Colonic mucosa (tissue), 4 donors: ENCODE measurements at regions not wholly inside any gene's neighbourhood (a gene's known extent, or its start where the extent isn't known, plus 50 kb on each side); places are given as distances from the start of the nearest gene placed in this dataset.

Experiments used
- DNase-seq: peaks from one replicate; pipeline ENCODE4 v3.0.0-alpha.2; 2020
- H3K27ac ChIP-seq: fragments of 200-600 bp; one replicate; pipeline ENCODE4 v1.8.0; 2021
- H3K27me3 ChIP-seq: fragments of 200-600 bp; one replicate; pipeline ENCODE4 v1.8.0; 2021
- H3K36me3 ChIP-seq: fragments of 200-600 bp; one replicate; pipeline ENCODE4 v1.8.0; 2021
- H3K4me1 ChIP-seq: fragments of 200-600 bp; one replicate; pipeline ENCODE4 v1.8.0; 2021; ENCODE audit warnings: mild to moderate bottlenecking
- H3K4me3 ChIP-seq: fragments of 200-600 bp; one replicate; pipeline ENCODE4 v1.8.0; 2021
- H3K9ac ChIP-seq, 2 donors: one replicate each; pipeline ENCODE4 v1.7.0; 2013; ENCODE audit warnings: control low read depth in 2 of 2, low read depth in 2 of 2, low read length in 2 of 2
- H3K9me3 ChIP-seq: fragments of 200-600 bp; one replicate; pipeline ENCODE4 v1.8.0; 2021
- CTCF ChIP-seq: fragments of 200-600 bp; IDR thresholded peaks from one replicate; pipeline ENCODE4 v1.8.0; 2022; ENCODE audit warnings: antibody characterized with exemption, mild to moderate bottlenecking
- intact Hi-C: fragments of 100-400 bp; cut with DNase I; formaldehyde crosslinking; loops from one replicate; pipeline ENCODE4 v1.14.1; 2022
- donor health status: healthy.
- donor health status: DM: no; HTN: no; CAD: no.
- donor health status: DM: no; HTN: no; CAD: no.

GRCh38 chr2:75268112-75268511, 68.8 kb upstream of the TACR1 start:
- TF ChIP-seq CTCF, result no peak
- H3K9me3 ChIP-seq, result no peaks in the 10 kb centered on the region
- no peak overlapping the region for H3K4me3 ChIP-seq
- DNase-seq, result no peak
- H3K27me3 ChIP-seq, result no peaks in the 10 kb centered on the region
- no peak overlapping the region for H3K27ac ChIP-seq
- H3K36me3 ChIP-seq, result no peaks in the 10 kb centered on the region
- intact Hi-C loops, result no loop called here
- H3K4me1 ChIP-seq, result no peaks in the 10 kb centered on the region
- H3K9ac ChIP-seq, result no peak overlapping the region

- H3K4me3 ChIP-seq, result no peak overlapping the region
- intact Hi-C loops, result no loop called here
- H3K27me3 ChIP-seq, result no peaks in the 10 kb centered on the region
- no peaks in the 10 kb centered on the region for H3K4me1 ChIP-seq
- H3K9ac ChIP-seq, result no peak overlapping the region
- no peaks in the 10 kb centered on the region for H3K36me3 ChIP-seq
- no peak for TF ChIP-seq CTCF
- no peak overlapping the region for H3K27ac ChIP-seq
- H3K9me3 ChIP-seq, result no peaks in the 10 kb centered on the region
- DNase-seq, result no peak
These were observed 62.6 kb upstream of the TACR1 start for GRCh38 chr2:75261923-75262322.

- Histone ChIP-seq H3K36me3 (no peaks in the 10 kb centered on the region), H3K9me3 (no peaks in the 10 kb centered on the region), H3K9ac (no peak overlapping the region), H3K27ac (no peak overlapping the region), H3K27me3 (no peaks in the 10 kb centered on the region), H3K4me3 (no peak overlapping the region), H3K4me1 (no peaks in the 10 kb centered on the region)
- intact Hi-C loops, result no loop called here
- DNase-seq, result no peak
- no peak for TF ChIP-seq CTCF
These were observed 61.6 kb upstream of the TACR1 start for GRCh38 chr2:75260946-75261345.

- no peaks in the 10 kb centered on the region for H3K4me1 ChIP-seq
- no peak for DNase-seq
- no peak for TF ChIP-seq CTCF
- no peak overlapping the region for H3K9ac ChIP-seq
- no peaks in the 10 kb centered on the region for H3K27me3 ChIP-seq
- intact Hi-C loops, result no loop called here
- H3K36me3 ChIP-seq, result no peaks in the 10 kb centered on the region
- no peaks in the 10 kb centered on the region for H3K9me3 ChIP-seq
- no peak overlapping the region for H3K27ac ChIP-seq
- H3K4me3 ChIP-seq, result no peak overlapping the region
These were observed 59.3 kb upstream of the TACR1 start for GRCh38 chr2:75258620-75259019.

- TF ChIP-seq CTCF, result no peak
- H3K4me1 ChIP-seq, result no peaks in the 10 kb centered on the region
- no peak overlapping the region for H3K9ac ChIP-seq
- no peak overlapping the region for H3K4me3 ChIP-seq
- no peak for DNase-seq
- H3K27ac ChIP-seq, result no peak overlapping the region
- H3K36me3 ChIP-seq, result no peaks in the 10 kb centered on the region
- intact Hi-C loops, result no loop called here
- no peaks in the 10 kb centered on the region for H3K27me3 ChIP-seq
- H3K9me3 ChIP-seq, result no peaks in the 10 kb centered on the region
These were observed 57.2 kb upstream of the TACR1 start for GRCh38 chr2:75256485-75256884.

GRCh38 chr2:75253526-75253925, 54.2 kb upstream of the TACR1 start:
- H3K4me3 ChIP-seq, result no peak overlapping the region
- no peaks in the 10 kb centered on the region for H3K9me3 ChIP-seq
- H3K9ac ChIP-seq, result no peak overlapping the region
- no peak for DNase-seq
- H3K4me1 ChIP-seq, result no peaks in the 10 kb centered on the region
- no peak overlapping the region for H3K27ac ChIP-seq
- TF ChIP-seq CTCF, result no peak
- no peaks in the 10 kb centered on the region for H3K36me3 ChIP-seq
- no peaks in the 10 kb centered on the region for H3K27me3 ChIP-seq
- intact Hi-C loops, result no loop called here
